Thyroid gland (tissue), 4 donors: ENCODE measurements at regions not wholly inside any gene's neighbourhood (a gene's known extent, or its start where the extent isn't known, plus 50 kb on each side); places are given as distances from the start of the nearest gene placed in this dataset.

Experiments
- DNase-seq, 2 donors: peaks; one replicate each; pipeline ENCODE4 v3.0.0-alpha.2; 2019
- H3K27ac ChIP-seq, 3 donors: fragments of 200-600 bp; sonication (generic); 1 replicate in 2 of 3; 2 replicates in 1 of 3; pipeline ENCODE4 v1.5.1; 2016 to 2019; ENCODE audit warnings: mild to moderate bottlenecking in 1 of 3, moderate library complexity in 1 of 3
- H3K27me3 ChIP-seq: fragments of 200-600 bp; sonication (generic); one replicate; pipeline ENCODE4 v1.5.1; 2019
- H3K36me3 ChIP-seq, 2 donors: fragments of 200-600 bp; sonication (generic); one replicate each; pipeline ENCODE4 v1.5.1; 2016 to 2019
- H3K4me1 ChIP-seq, 2 donors: fragments of 200-600 bp; sonication (generic); one replicate each; pipeline ENCODE4 v1.5.1; 2017 to 2019
- H3K4me3 ChIP-seq, 3 donors: fragments of 200-600 bp; sonication (generic); replicated peaks in 1 of 3; 1 replicate in 2 of 3; 2 replicates in 1 of 3; pipeline ENCODE4 v1.5.1; 2016; ENCODE audit warnings: mild to moderate bottlenecking in 1 of 3
- H3K9me3 ChIP-seq: fragments of 200-600 bp; sonication (generic); one replicate; pipeline ENCODE4 v1.5.1; 2017
- CTCF ChIP-seq, 6 experiments: fragments of 200-600 bp in 3 of 6; fragments of 450-650 bp in 3 of 6; sonication (generic) in 3 of 6; IDR thresholded peaks; one replicate each; pipeline ENCODE4 v1.5.1; 2016 to 2019; ENCODE audit warnings: antibody characterized with exemption in 6 of 6, mild to moderate bottlenecking in 2 of 6, inconsistent platforms in 1 of 6, moderate library complexity in 1 of 6
- POLR2A ChIP-seq, 2 donors: fragments of 450-650 bp; IDR thresholded peaks; one replicate each; pipeline ENCODE4 v1.6.1; 2017; ENCODE audit warnings: antibody characterized with exemption in 2 of 2, mild to moderate bottlenecking in 2 of 2, moderate library complexity in 1 of 2
- WGBS, 2 donors: methylation state at CpG; one replicate each; pipeline ENCODE4 v1.1.5; 2017; 5-methylcytosine and 5-hydroxymethylcytosine counted together
- intact Hi-C: fragments of 100-400 bp; cut with DNase I; formaldehyde crosslinking; loops from one replicate; pipeline ENCODE4 v1.15.1; 2023

- Histone ChIP-seq H3K36me3 (no peaks in the 10 kb centered on the region), H3K27ac (no peak overlapping the region), H3K27me3 (no peaks in the 10 kb centered on the region), H3K4me3 (no peak overlapping the region), H3K9me3 (no peaks in the 10 kb centered on the region), H3K4me1 (no peaks in the 10 kb centered on the region)
- no peak for DNase-seq
- intact Hi-C loops, result loop anchor here (10.0 kb wide), 1 partner anchor 504 kb away; no protein-coding TSS in a partner anchor
- no peak for TF ChIP-seq CTCF (IDR thresholded peaks at IDR 0.05)
- no peak for TF ChIP-seq POLR2A (IDR thresholded peaks at IDR 0.05)
- 33 to 56% methylated on average over 4 of the region's 4 CpGs for WGBS, 2 donors
Measured at GRCh38 chr21:31609081-31609480, 50.4 kb upstream of the SOD1 start.

GRCh38 chr21:31607791-31608190 lies 51.7 kb upstream of the SOD1 start:
- intact Hi-C loops, result loop anchor here (10.0 kb wide), 1 partner anchor 503 kb away; no protein-coding TSS in a partner anchor
- no peak overlapping the region for H3K4me3 ChIP-seq
- no peak for DNase-seq
- TF ChIP-seq CTCF (IDR thresholded peaks at IDR 0.05), result no peak
- no peak for TF ChIP-seq POLR2A (IDR thresholded peaks at IDR 0.05)
- no peak overlapping the region for H3K27ac ChIP-seq
- H3K36me3 ChIP-seq, result no peaks in the 10 kb centered on the region
- no peaks in the 10 kb centered on the region for H3K4me1 ChIP-seq
- H3K27me3 ChIP-seq, result no peaks in the 10 kb centered on the region
- H3K9me3 ChIP-seq, result no peaks in the 10 kb centered on the region
- WGBS, 2 donors, result 96 to 99% methylated on average over 4 of the region's 4 CpGs

DNA sequence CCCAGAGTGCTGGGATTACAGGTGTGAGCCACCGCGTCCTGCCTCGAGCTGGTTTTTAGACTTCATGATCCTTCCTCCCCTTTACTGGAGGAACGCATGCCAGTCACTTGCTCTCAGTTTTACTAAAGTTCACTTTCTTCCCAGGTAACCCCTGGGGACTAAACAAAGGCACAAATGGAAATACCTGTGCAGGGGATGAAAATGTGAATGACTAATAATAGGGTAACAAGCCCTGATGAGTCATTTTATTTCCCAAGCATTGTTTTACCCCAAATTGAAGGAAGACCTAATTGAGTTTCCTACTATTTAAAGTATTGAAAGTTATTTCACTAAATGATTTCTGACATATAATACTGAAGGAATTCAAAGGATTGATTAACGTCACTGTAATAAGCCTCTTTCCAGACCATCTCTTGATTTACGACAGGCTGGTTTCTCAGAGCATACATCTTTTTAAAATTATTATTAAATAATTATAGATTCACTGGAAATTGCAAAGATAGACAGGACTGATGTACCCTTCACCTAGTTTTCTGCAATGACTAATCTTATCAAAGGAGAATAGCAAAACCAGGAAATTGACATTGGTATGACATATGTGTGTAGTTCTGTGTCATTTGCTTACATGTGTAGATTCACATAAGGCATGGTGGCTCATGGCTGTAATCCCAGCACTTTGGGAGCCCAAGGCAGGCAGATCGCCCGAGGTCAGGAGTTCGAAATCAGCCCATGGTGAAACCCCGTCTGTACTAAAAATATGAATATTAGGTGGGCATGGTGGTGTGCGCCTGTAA lies 53.2 kb upstream of the SOD1 start:
- intact Hi-C loops, result loop anchor here (10.0 kb wide), 1 partner anchor 501 kb away; no protein-coding TSS in a partner anchor
- no peak overlapping the region for H3K4me3 ChIP-seq
- no peaks in the 10 kb centered on the region for H3K27me3 ChIP-seq
- DNase-seq, result no peak
- no peak overlapping the region for H3K27ac ChIP-seq
- 88 to 96% methylated on average over 11 of the region's 11 CpGs for WGBS, 2 donors
- TF ChIP-seq POLR2A (IDR thresholded peaks at IDR 0.05) (no peak), CTCF (IDR thresholded peaks at IDR 0.05) (no peak)
- H3K4me1 ChIP-seq, result no peaks in the 10 kb centered on the region
- H3K9me3 ChIP-seq, result no peaks in the 10 kb centered on the region
- no peaks in the 10 kb centered on the region for H3K36me3 ChIP-seq

- Histone ChIP-seq H3K27me3 (no peaks in the 10 kb centered on the region), H3K36me3 (no peaks in the 10 kb centered on the region), H3K4me3 (no peak overlapping the region), H3K4me1 (no peaks in the 10 kb centered on the region), H3K27ac (no peak overlapping the region), H3K9me3 (no peaks in the 10 kb centered on the region)
- TF ChIP-seq CTCF (IDR thresholded peaks at IDR 0.05) (peak; percentile 51 to 83 (median 74)), POLR2A (IDR thresholded peaks at IDR 0.05) (no peak)
- DNase-seq, result peak; percentile 47 to 57
- intact Hi-C loops, result loop anchor here (10.0 kb wide), 1 partner anchor 500 kb away; no protein-coding TSS in a partner anchor
- WGBS, 2 donors, result 34 to 37% methylated on average over 11 of the region's 11 CpGs
Measured at GRCh38 chr21:31604591-31605190, 54.8 kb upstream of the SOD1 start.

GRCh38 chr21:31599563-31599962 lies 59.9 kb upstream of the SOD1 start:
- Histone ChIP-seq H3K9me3 (no peaks in the 10 kb centered on the region), H3K27me3 (no peaks in the 10 kb centered on the region), H3K4me1 (no peaks in the 10 kb centered on the region), H3K4me3 (no peak overlapping the region), H3K36me3 (no peaks in the 10 kb centered on the region), H3K27ac (no peak overlapping the region)
- 85 to 90% methylated on average over 5 of the region's 5 CpGs for WGBS, 2 donors
- intact Hi-C loops, result no loop called here
- TF ChIP-seq CTCF (IDR thresholded peaks at IDR 0.05), result no peak
- TF ChIP-seq POLR2A (IDR thresholded peaks at IDR 0.05), result no peak
- no peak for DNase-seq
